Body of pancreas (tissue), 4 donors: ENCODE measurements at regions not wholly inside any gene's neighbourhood (a gene's known extent, or its start where the extent isn't known, plus 50 kb on each side); places are given as distances from the start of the nearest gene placed in this dataset.
"Not testable (repeated sequence)": the region's sequence is repeated elsewhere in the genome, so short reads cannot be mapped to it uniquely, and the experiment has no call there.

Source experiments
- CTCF ChIP-seq, 7 experiments: fragments of 450-650 bp in 4 of 7; fragments of 200-600 bp in 3 of 7; sonication (generic) in 3 of 7; IDR thresholded peaks; one replicate each; pipeline ENCODE4 v1.5.1; 2016 to 2019; ENCODE audit warnings: antibody characterized with exemption in 7 of 7
- POLR2A ChIP-seq, 3 donors: fragments of 450-650 bp; IDR thresholded peaks; one replicate each; pipeline ENCODE4 v1.6.1; 2016; ENCODE audit warnings: antibody characterized with exemption in 3 of 3, mild to moderate bottlenecking in 2 of 3

GRCh38 chr12:87394168-87394567, 635.0 kb downstream of the C12orf50 start:
- TF ChIP-seq POLR2A, CTCF (IDR thresholded peaks at IDR 0.05): not testable (repeated sequence)
